ENCODE measurements at regions not wholly inside any gene's neighbourhood (a gene's known extent, or its start where the extent isn't known, plus 50 kb on each side); places are given as distances from the start of the nearest gene placed in this dataset.

DNA sequence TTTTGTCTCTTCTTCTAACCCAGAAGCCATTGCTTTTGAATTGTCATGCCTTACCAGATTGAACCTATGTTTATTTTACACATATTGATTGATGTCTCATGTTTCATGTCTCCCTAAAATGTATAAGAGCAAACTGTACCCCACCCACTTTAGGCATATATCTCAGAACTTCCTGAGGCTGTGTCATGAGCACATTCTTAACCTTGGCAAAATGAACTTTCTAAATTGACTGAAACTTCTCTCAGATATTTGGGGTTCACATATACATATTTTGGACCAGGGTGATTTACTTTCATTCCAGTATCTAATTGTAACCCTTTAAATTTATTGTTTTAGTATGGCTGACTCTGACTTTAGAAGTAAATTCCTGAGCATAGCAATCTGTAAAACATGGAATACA is 723.9 kb upstream of the PCDH20 start:
- no peaks in the 10 kb centered on the region for H3K27me3 ChIP-seq (ENCODE audit: control insufficient read depth in 4 of 4, insufficient read depth in 4 of 4, low read length in 3 of 4)
- H3K4me3 ChIP-seq (ENCODE audit: low read depth in 1 of 3, low read length in 3 of 3) = no peak overlapping the region
- no peak overlapping the region for H3K9ac ChIP-seq (ENCODE audit: low read depth in 1 of 2, low read length in 2 of 2)
- H3K36me3 ChIP-seq (ENCODE audit: control insufficient read depth in 4 of 4, insufficient read depth in 3 of 4, low read depth in 1 of 4, low read length in 3 of 4) = no peaks in the 10 kb centered on the region
- no peaks in the 10 kb centered on the region for H3K4me1 ChIP-seq (ENCODE audit: control insufficient read depth in 4 of 4, insufficient read depth in 4 of 4, low read length in 3 of 4)
- no peak overlapping the region for H3K27ac ChIP-seq (ENCODE audit: low read depth in 1 of 2, low read length in 2 of 2)
- TF ChIP-seq RAD21 (IDR thresholded peaks at IDR 0.05) = no peak
- TF ChIP-seq HNF4G (IDR thresholded peaks at IDR 0.05) = no peak
- TF ChIP-seq YY1 (IDR thresholded peaks at IDR 0.05) = no peak
- TF ChIP-seq RXRA (IDR thresholded peaks at IDR 0.05) = no peak
- no peak for TF ChIP-seq SP1 (IDR thresholded peaks at IDR 0.05)
- TF ChIP-seq, protein P1, sequence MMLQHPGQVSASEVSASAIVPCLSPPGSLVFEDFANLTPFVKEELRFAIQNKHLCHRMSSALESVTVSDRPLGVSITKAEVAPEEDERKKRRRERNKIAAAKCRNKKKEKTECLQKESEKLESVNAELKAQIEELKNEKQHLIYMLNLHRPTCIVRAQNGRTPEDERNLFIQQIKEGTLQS (IDR thresholded peaks at IDR 0.05) = no peak
- TF ChIP-seq JUND (IDR thresholded peaks at IDR 0.05) = no peak
- no peak for TF ChIP-seq FOXA2 (IDR thresholded peaks at IDR 0.05)
- TF ChIP-seq NR2F2 (IDR thresholded peaks at IDR 0.05) = no peak
- DNase-seq (ENCODE audit: low spot score) = no peak
- H3K9me3 ChIP-seq (ENCODE audit: control insufficient read depth in 4 of 4, low read length in 3 of 4) = peaks cover 0 to 3% (median 1%) of the 10 kb centered on the region in 4 donors

DNA sequence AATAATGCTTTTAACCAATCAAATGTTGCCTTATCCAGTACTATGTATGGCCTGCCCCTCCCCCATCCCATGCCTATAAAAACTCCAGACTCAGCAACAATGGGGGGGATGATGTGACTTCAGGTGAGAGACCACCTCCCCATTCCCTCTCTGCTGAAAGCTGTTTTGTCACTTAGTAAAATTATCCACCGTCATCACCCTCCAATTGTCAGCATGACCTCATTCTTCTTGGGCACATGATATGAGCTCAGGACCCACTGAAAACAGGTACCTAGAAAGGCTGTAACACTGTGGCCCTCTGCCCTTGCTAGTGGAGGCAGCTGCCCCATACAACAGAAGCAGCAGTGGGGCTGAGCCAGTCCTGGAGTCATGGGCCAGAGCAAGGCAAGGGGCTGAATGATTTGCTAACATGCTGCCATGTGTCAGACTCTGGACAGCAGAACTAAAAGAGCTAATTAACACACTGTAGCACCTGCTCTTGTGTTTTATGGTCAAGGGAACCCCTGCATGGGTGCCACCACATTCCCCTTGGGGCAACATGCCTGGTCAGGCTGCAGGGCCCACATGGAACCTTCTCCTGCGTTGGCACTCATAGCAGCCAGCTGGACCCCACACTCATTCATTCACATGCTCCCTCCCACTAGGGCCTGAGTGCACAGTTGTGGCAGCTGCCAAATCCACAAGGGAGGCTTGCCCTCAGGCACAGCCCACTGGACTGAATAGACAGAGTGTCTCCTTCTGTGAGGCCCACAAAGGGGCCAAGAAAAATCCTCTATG is 722.2 kb upstream of the PCDH20 start:
- 79% methylated on average over 2 of the region's 2 CpGs for WGBS
- Histone ChIP-seq H3K4me1 (ENCODE audit: control insufficient read depth in 4 of 4, insufficient read depth in 4 of 4, low read length in 3 of 4) (no peaks in the 10 kb centered on the region), H3K9ac (ENCODE audit: low read depth in 1 of 2, low read length in 2 of 2) (no peak overlapping the region), H3K9me3 (ENCODE audit: control insufficient read depth in 4 of 4, low read length in 3 of 4) (peaks cover 0 to 3% (median 1%) of the 10 kb centered on the region in 4 donors), H3K27ac (ENCODE audit: low read depth in 1 of 2, low read length in 2 of 2) (no peak overlapping the region), H3K4me3 (ENCODE audit: low read depth in 1 of 3, low read length in 3 of 3) (no peak overlapping the region), H3K36me3 (ENCODE audit: control insufficient read depth in 4 of 4, insufficient read depth in 3 of 4, low read depth in 1 of 4, low read length in 3 of 4) (no peaks in the 10 kb centered on the region), H3K27me3 (ENCODE audit: control insufficient read depth in 4 of 4, insufficient read depth in 4 of 4, low read length in 3 of 4) (no peaks in the 10 kb centered on the region)
- no peak for DNase-seq (ENCODE audit: low spot score)
- TF ChIP-seq NR2F2 (IDR thresholded peaks at IDR 0.05) (no peak), FOXA1 (IDR thresholded peaks at IDR 0.05) (no peak), RAD21 (IDR thresholded peaks at IDR 0.05) (no peak), JUND (IDR thresholded peaks at IDR 0.05) (no peak), YY1 (IDR thresholded peaks at IDR 0.05) (no peak), TAF1 (conservative IDR thresholded peaks at IDR 0.05) (no peak), EGR1 (IDR thresholded peaks at IDR 0.05; ENCODE audit: low read depth in 2 of 2) (no peak), HNF4G (IDR thresholded peaks at IDR 0.05) (no peak), SP1 (IDR thresholded peaks at IDR 0.05) (no peak), GABPA (IDR thresholded peaks at IDR 0.05 in 1 of 2, conservative IDR thresholded peaks at IDR 0.05 in 1 of 2) (no peak), HNF4A (conservative IDR thresholded peaks at IDR 0.05) (no peak), FOXA2 (IDR thresholded peaks at IDR 0.05) (no peak), RXRA (IDR thresholded peaks at IDR 0.05) (no peak)
- TF ChIP-seq, protein P1 (IDR thresholded peaks at IDR 0.05) = no peak
- TF ChIP-seq, protein P2, sequence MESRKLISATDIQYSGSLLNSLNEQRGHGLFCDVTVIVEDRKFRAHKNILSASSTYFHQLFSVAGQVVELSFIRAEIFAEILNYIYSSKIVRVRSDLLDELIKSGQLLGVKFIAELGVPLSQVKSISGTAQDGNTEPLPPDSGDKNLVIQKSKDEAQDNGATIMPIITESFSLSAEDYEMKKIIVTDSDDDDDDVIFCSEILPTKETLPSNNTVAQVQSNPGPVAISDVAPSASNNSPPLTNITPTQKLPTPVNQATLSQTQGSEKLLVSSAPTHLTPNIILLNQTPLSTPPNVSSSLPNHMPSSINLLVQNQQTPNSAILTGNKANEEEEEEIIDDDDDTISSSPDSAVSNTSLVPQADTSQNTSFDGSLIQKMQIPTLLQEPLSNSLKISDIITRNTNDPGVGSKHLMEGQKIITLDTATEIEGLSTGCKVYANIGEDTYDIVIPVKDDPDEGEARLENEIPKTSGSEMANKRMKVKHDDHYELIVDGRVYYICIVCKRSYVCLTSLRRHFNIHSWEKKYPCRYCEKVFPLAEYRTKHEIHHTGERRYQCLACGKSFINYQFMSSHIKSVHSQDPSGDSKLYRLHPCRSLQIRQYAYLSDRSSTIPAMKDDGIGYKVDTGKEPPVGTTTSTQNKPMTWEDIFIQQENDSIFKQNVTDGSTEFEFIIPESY (IDR thresholded peaks at IDR 0.05) = no peak
- TF ChIP-seq, protein P3, sequence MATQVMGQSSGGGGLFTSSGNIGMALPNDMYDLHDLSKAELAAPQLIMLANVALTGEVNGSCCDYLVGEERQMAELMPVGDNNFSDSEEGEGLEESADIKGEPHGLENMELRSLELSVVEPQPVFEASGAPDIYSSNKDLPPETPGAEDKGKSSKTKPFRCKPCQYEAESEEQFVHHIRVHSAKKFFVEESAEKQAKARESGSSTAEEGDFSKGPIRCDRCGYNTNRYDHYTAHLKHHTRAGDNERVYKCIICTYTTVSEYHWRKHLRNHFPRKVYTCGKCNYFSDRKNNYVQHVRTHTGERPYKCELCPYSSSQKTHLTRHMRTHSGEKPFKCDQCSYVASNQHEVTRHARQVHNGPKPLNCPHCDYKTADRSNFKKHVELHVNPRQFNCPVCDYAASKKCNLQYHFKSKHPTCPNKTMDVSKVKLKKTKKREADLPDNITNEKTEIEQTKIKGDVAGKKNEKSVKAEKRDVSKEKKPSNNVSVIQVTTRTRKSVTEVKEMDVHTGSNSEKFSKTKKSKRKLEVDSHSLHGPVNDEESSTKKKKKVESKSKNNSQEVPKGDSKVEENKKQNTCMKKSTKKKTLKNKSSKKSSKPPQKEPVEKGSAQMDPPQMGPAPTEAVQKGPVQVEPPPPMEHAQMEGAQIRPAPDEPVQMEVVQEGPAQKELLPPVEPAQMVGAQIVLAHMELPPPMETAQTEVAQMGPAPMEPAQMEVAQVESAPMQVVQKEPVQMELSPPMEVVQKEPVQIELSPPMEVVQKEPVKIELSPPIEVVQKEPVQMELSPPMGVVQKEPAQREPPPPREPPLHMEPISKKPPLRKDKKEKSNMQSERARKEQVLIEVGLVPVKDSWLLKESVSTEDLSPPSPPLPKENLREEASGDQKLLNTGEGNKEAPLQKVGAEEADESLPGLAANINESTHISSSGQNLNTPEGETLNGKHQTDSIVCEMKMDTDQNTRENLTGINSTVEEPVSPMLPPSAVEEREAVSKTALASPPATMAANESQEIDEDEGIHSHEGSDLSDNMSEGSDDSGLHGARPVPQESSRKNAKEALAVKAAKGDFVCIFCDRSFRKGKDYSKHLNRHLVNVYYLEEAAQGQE (IDR thresholded peaks at IDR 0.05) = no peak
- TF ChIP-seq, protein P4, sequence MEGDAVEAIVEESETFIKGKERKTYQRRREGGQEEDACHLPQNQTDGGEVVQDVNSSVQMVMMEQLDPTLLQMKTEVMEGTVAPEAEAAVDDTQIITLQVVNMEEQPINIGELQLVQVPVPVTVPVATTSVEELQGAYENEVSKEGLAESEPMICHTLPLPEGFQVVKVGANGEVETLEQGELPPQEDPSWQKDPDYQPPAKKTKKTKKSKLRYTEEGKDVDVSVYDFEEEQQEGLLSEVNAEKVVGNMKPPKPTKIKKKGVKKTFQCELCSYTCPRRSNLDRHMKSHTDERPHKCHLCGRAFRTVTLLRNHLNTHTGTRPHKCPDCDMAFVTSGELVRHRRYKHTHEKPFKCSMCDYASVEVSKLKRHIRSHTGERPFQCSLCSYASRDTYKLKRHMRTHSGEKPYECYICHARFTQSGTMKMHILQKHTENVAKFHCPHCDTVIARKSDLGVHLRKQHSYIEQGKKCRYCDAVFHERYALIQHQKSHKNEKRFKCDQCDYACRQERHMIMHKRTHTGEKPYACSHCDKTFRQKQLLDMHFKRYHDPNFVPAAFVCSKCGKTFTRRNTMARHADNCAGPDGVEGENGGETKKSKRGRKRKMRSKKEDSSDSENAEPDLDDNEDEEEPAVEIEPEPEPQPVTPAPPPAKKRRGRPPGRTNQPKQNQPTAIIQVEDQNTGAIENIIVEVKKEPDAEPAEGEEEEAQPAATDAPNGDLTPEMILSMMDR (IDR thresholded peaks at IDR 0.05; ENCODE audit: low read depth, low read length, missing input control) = no peak
- TF ChIP-seq, protein P5, sequence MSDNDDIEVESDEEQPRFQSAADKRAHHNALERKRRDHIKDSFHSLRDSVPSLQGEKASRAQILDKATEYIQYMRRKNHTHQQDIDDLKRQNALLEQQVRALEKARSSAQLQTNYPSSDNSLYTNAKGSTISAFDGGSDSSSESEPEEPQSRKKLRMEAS (IDR thresholded peaks at IDR 0.05) = no peak

Measured in liver (tissue), 8 donors.